ENCODE measurements at regions not wholly inside any gene's neighbourhood (a gene's known extent, or its start where the extent isn't known, plus 50 kb on each side); places are given as distances from the start of the nearest gene placed in this dataset.

DNA sequence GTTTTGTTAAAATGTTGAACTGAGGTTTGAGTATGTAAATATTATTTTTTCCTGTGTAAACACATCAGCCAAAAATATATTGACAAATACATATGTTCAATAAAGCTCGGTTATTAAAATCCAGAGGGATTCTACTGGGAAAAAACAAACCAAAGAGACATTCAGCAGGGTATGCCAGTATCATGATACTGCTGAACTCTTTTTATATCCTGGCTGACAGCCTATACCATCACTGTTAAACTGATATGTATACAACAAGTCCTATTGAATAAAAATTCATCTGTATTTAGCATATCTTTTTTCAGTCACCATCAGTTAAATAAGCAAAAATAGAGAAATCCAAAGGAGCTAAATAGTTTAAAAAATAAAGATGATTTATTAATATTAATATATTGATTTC lies 71.6 kb upstream of the NEO1 start:
- TF ChIP-seq, protein P1, sequence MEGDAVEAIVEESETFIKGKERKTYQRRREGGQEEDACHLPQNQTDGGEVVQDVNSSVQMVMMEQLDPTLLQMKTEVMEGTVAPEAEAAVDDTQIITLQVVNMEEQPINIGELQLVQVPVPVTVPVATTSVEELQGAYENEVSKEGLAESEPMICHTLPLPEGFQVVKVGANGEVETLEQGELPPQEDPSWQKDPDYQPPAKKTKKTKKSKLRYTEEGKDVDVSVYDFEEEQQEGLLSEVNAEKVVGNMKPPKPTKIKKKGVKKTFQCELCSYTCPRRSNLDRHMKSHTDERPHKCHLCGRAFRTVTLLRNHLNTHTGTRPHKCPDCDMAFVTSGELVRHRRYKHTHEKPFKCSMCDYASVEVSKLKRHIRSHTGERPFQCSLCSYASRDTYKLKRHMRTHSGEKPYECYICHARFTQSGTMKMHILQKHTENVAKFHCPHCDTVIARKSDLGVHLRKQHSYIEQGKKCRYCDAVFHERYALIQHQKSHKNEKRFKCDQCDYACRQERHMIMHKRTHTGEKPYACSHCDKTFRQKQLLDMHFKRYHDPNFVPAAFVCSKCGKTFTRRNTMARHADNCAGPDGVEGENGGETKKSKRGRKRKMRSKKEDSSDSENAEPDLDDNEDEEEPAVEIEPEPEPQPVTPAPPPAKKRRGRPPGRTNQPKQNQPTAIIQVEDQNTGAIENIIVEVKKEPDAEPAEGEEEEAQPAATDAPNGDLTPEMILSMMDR (IDR thresholded peaks at IDR 0.05), result no peak
- TF ChIP-seq POLR2AphosphoS5 (IDR thresholded peaks at IDR 0.05), result no peak
